Neural cell (in vitro differentiated cells): ENCODE measurements at regions not wholly inside any gene's neighbourhood (a gene's known extent, or its start where the extent isn't known, plus 50 kb on each side); places are given as distances from the start of the nearest gene placed in this dataset.

Source experiments
- H2AFZ ChIP-seq: fragments of 200-600, 300-800 bp; sonication (generic), shearing (Covaris generic); 2 replicates; pipeline ENCODE4 v1.6.0; 2014; ENCODE audit warnings: low read depth, mild to moderate bottlenecking, antibody characterized with exemption, low read length, moderate library complexity
- H3F3A ChIP-seq: fragments of 200-600 bp; shearing (Covaris generic); 2 replicates; pipeline ENCODE4 v1.6.1; 2016; ENCODE audit warnings: mild to moderate bottlenecking, moderate library complexity, mixed read lengths, antibody characterized with exemption, low read length; ENCODE audit not compliant: insufficient read depth, poor library complexity, severe bottlenecking
- H3K27ac ChIP-seq: fragments of 200-600, 300-800 bp; sonication (generic), shearing (Covaris generic); 2 replicates; pipeline ENCODE4 v1.5.1; 2014; ENCODE audit warnings: mild to moderate bottlenecking, low read length, moderate library complexity
- H3K27me3 ChIP-seq: fragments of 300-800, 200-600 bp; sonication (generic), shearing (Covaris generic); 2 replicates; pipeline ENCODE4 v1.6.0; 2014; ENCODE audit warnings: mild to moderate bottlenecking, low read depth, low read length, moderate library complexity; ENCODE audit not compliant: insufficient read depth
- H3K36me3 ChIP-seq: fragments of 300-800, 200-600 bp; sonication (generic), shearing (Covaris generic); 2 replicates; pipeline ENCODE4 v1.5.1; 2014; ENCODE audit warnings: mild to moderate bottlenecking, antibody characterized with exemption, low read length, moderate library complexity; ENCODE audit not compliant: insufficient read depth
- H3K4me2 ChIP-seq: fragments of 300-800, 200-600 bp; sonication (generic), shearing (Covaris generic); 2 replicates; pipeline ENCODE4 v1.6.0; 2014; ENCODE audit warnings: mild to moderate bottlenecking, low read length
- H3K4me3 ChIP-seq: fragments of 300-800, 200-600 bp; sonication (generic), shearing (Covaris generic); 2 replicates; pipeline ENCODE4 v1.5.1; 2014; ENCODE audit warnings: mild to moderate bottlenecking, low read length, moderate library complexity
- H3K79me2 ChIP-seq: fragments of 200-600 bp; shearing (Covaris generic); replicated peaks from 2 replicates; pipeline ENCODE4 v1.6.0; 2014; ENCODE audit warnings: mild to moderate bottlenecking, low read length, moderate library complexity; ENCODE audit not compliant: insufficient read depth
- H3K9ac ChIP-seq: fragments of 300-800, 200-600 bp; sonication (generic), shearing (Covaris generic); 2 replicates; pipeline ENCODE4 v1.6.1; 2016; ENCODE audit warnings: mild to moderate bottlenecking, low read length, mixed read lengths
- H3K9me2 ChIP-seq: fragments of 200-600 bp; shearing (Covaris generic); 2 replicates; pipeline ENCODE4 v1.6.1; 2016; ENCODE audit warnings: mild to moderate bottlenecking, low read length, mixed read lengths; ENCODE audit not compliant: insufficient read depth
- H3K9me3 ChIP-seq: fragments of 200-600, 300-800 bp; sonication (generic), shearing (Covaris generic); 2 replicates; pipeline ENCODE4 v1.6.1; 2016; ENCODE audit warnings: mild to moderate bottlenecking, mixed run types, low read length, moderate library complexity, mixed read lengths
- H4K20me1 ChIP-seq: fragments of 200-600 bp; shearing (Covaris generic); 2 replicates; pipeline ENCODE4 v1.6.1; 2016; ENCODE audit warnings: mild to moderate bottlenecking, mixed run types; ENCODE audit not compliant: insufficient read depth
- CTCF ChIP-seq: fragments of 450-650 bp; IDR thresholded peaks from 2 replicates; pipeline ENCODE4 v1.5.1; 2014; ENCODE audit warnings: antibody characterized with exemption, mild to moderate bottlenecking, moderate library complexity; ENCODE audit not compliant: poor library complexity, severe bottlenecking
- EP300 ChIP-seq: fragments of 450-650 bp; conservative IDR thresholded peaks from 2 replicates; pipeline ENCODE4 v1.6.1; 2014; ENCODE audit warnings: antibody characterized with exemption, mild to moderate bottlenecking, moderate library complexity; ENCODE audit not compliant: poor library complexity, severe bottlenecking
- EZH2 ChIP-seq: fragments of 200-600, 300-800 bp; shearing (Covaris generic), sonication (generic); IDR thresholded peaks from 2 replicates; pipeline ENCODE4 v1.6.1; 2014; ENCODE audit warnings: antibody characterized with exemption, low read length, borderline replicate concordance, mild to moderate bottlenecking; ENCODE audit not compliant: insufficient read depth, poor library complexity, severe bottlenecking
- MXI1 ChIP-seq: fragments of 450-650 bp; conservative IDR thresholded peaks from 2 replicates; pipeline ENCODE4 v1.6.1; 2014; ENCODE audit warnings: antibody characterized with exemption, mild to moderate bottlenecking; ENCODE audit not compliant: poor library complexity, severe bottlenecking
- POLR2AphosphoS5 ChIP-seq: IDR thresholded peaks from 2 replicates; pipeline ENCODE4 v1.6.1; 2012
- RAD21 ChIP-seq: fragments of 450-650 bp; conservative IDR thresholded peaks from 2 replicates; pipeline ENCODE4 v1.6.1; 2014; ENCODE audit warnings: antibody characterized with exemption, mild to moderate bottlenecking, moderate library complexity
- REST ChIP-seq: IDR thresholded peaks from 2 replicates; pipeline ENCODE4 v1.6.1; 2012; ENCODE audit warnings: borderline replicate concordance
- SMC3 ChIP-seq: fragments of 450-650 bp; conservative IDR thresholded peaks from 2 replicates; pipeline ENCODE4 v1.6.1; 2014; ENCODE audit warnings: antibody characterized with exemption, mild to moderate bottlenecking, moderate library complexity; ENCODE audit not compliant: poor library complexity
- TAF1 ChIP-seq: IDR thresholded peaks from 2 replicates; pipeline ENCODE4 v1.6.1; 2012; ENCODE audit warnings: low read depth

- no peak overlapping the region for H2AFZ ChIP-seq
- H3K9ac ChIP-seq = no peak overlapping the region
- H3K27me3 ChIP-seq = no peaks in the 10 kb centered on the region
- TF ChIP-seq CTCF (no peak), POLR2AphosphoS5 (no peak), RAD21 (no peak), REST (no peak), MXI1 (no peak), TAF1 (no peak), SMC3 (no peak), EZH2 (no peak), EP300 (no peak)
- no peaks in the 10 kb centered on the region for H4K20me1 ChIP-seq
- no peak overlapping the region for H3K4me2 ChIP-seq
- no peak overlapping the region for H3K4me3 ChIP-seq
- H3K36me3 ChIP-seq = no peaks in the 10 kb centered on the region
- H3K79me2 ChIP-seq = no peaks in the 10 kb centered on the region
- H3K9me2 ChIP-seq = no peaks in the 10 kb centered on the region
- H3K9me3 ChIP-seq = no peaks in the 10 kb centered on the region
- H3F3A ChIP-seq = no peaks in the 10 kb centered on the region
- H3K27ac ChIP-seq = no peak overlapping the region
These were observed 413.0 kb upstream of the MYT1L start for GRCh38 chr2:2744107-2744506.

GRCh38 chr2:2743164-2743571 lies 412.1 kb upstream of the MYT1L start:
- Histone ChIP-seq H4K20me1 (no peaks in the 10 kb centered on the region), H2AFZ (no peak overlapping the region), H3K79me2 (no peaks in the 10 kb centered on the region), H3K9me2 (no peaks in the 10 kb centered on the region), H3K9me3 (no peaks in the 10 kb centered on the region), H3K36me3 (no peaks in the 10 kb centered on the region), H3F3A (no peaks in the 10 kb centered on the region), H3K4me2 (no peak overlapping the region), H3K27me3 (no peaks in the 10 kb centered on the region), H3K9ac (peak overlapping the region; percentile 32), H3K27ac (peak overlapping the region; percentile 35), H3K4me3 (no peak overlapping the region)
- TF ChIP-seq TAF1 (no peak), EP300 (no peak), CTCF (no peak), MXI1 (no peak), REST (no peak), SMC3 (no peak), POLR2AphosphoS5 (no peak), EZH2 (no peak), RAD21 (no peak)
